K562 (cell line): ENCODE measurements at regions not wholly inside any gene's neighbourhood (a gene's known extent, or its start where the extent isn't known, plus 50 kb on each side); places are given as distances from the start of the nearest gene placed in this dataset.

Experiments
- ATAC-seq: fragments of 200-7000 bp; cut with Tn5 transposase; 3 replicates; pipeline ENCODE4 v1.9.1; 2020; ENCODE audit warnings: moderate library complexity
- BruUV-seq: library from RNA; stranded (reverse); fragments of 400-500 nt; replicated peaks from 2 replicates; lab custom pipeline; 2021; lab: Mats Ljungman, UMichigan
- CTCF ChIA-PET: fragments of 300-600 bp; formaldehyde crosslinking; extraction: SDS; loops from one replicate; lab custom pipeline; 2021; ENCODE audit warnings: low intra/inter-chr PET ratio; lab: Yijun Ruan, JAX
- POLR2A ChIA-PET: fragments of 300-600, 350-650 bp; sonication (Branson Sonifier 250); formaldehyde crosslinking; extraction: SDS; loops from one replicate; lab custom pipeline; 2021; ENCODE audit warnings: antibody characterized with exemption, inconsistent platforms; lab: Yijun Ruan, JAX
- DNase-seq, 4 experiments: peaks; one replicate each; pipeline versions ENCODE4 v3.0.0 to v3.0.0-alpha.2; 2011 to 2018; ENCODE audit warnings: low spot score in 3 of 4, mixed read lengths in 3 of 4; ENCODE audit errors: extremely low read depth in 1 of 4
- FAIRE-seq: peaks from 2 replicates; lab custom pipeline; 2011; peaks lifted over from hg19 to GRCh38; lab: Jason Lieb, UNC
- H2AFZ ChIP-seq: 2 replicates; pipeline ENCODE4 v1.6.0; 2011; ENCODE audit warnings: low read depth, low read length, control low read depth, inconsistent platforms
- H3K27ac ChIP-seq: fragments of 200-600 bp; 3 replicates; pipeline ENCODE4 v1.8.0; 2011; ENCODE audit warnings: low read depth, mild to moderate bottlenecking, control low read depth, inconsistent platforms, low read length, moderate library complexity, mixed read lengths; ENCODE audit errors: extremely low read depth
- H3K27me3 ChIP-seq, 2 experiments: fragments of 300-600 bp in 1 of 2; 2 replicates in 1 of 2; 3 replicates in 1 of 2; pipeline versions ENCODE4 v1.6.0 to v1.8.0; 2011; ENCODE audit warnings: inconsistent platforms in 2 of 2, low read length in 2 of 2, mild to moderate bottlenecking in 1 of 2, mixed read lengths in 1 of 2, moderate library complexity in 1 of 2; ENCODE audit not compliant: control insufficient read depth in 2 of 2, insufficient read depth in 2 of 2
- H3K36me3 ChIP-seq: fragments of 300-600 bp; 3 replicates; pipeline ENCODE4 v1.8.0; 2011; ENCODE audit warnings: mild to moderate bottlenecking, low read length, inconsistent platforms; ENCODE audit not compliant: control insufficient read depth, insufficient read depth
- H3K4me1 ChIP-seq, 2 experiments: fragments of 200-600 bp in 1 of 2; replicated peaks in 1 of 2; 2 replicates in 1 of 2; 3 replicates in 1 of 2; pipeline versions ENCODE4 v1.5.1 to v1.8.0; 2011; ENCODE audit warnings: inconsistent platforms in 2 of 2, low read length in 2 of 2, mild to moderate bottlenecking in 1 of 2, mixed read lengths in 1 of 2, moderate library complexity in 1 of 2; ENCODE audit not compliant: control insufficient read depth in 2 of 2, insufficient read depth in 2 of 2
- H3K4me2 ChIP-seq: 2 replicates; pipeline ENCODE4 v1.6.1; 2011; ENCODE audit warnings: low read length, control low read depth, inconsistent platforms, mixed read lengths; ENCODE audit not compliant: insufficient read depth
- H3K4me3 ChIP-seq: fragments of 200-600 bp; sonication (generic), shearing (Covaris generic); 2 replicates; pipeline ENCODE4 v1.5.1; 2016; ENCODE audit warnings: control low read depth, inconsistent platforms
- H3K79me2 ChIP-seq: fragments of 200-600 bp; 3 replicates; pipeline ENCODE4 v1.8.0; 2011; ENCODE audit warnings: low read length, inconsistent platforms; ENCODE audit not compliant: control insufficient read depth, insufficient read depth
- H3K9ac ChIP-seq, 2 experiments: 2 replicates each; pipeline versions ENCODE4 v1.6.0 to v1.6.1; 2011; ENCODE audit warnings: low read depth in 2 of 2, low read length in 2 of 2, control low read depth in 1 of 2, inconsistent platforms in 1 of 2, mild to moderate bottlenecking in 1 of 2, mixed read lengths in 1 of 2; ENCODE audit not compliant: insufficient read depth in 1 of 2
- H3K9me1 ChIP-seq: one replicate; pipeline ENCODE4 v1.6.0; 2011; ENCODE audit warnings: inconsistent platforms, mild to moderate bottlenecking, low read length, moderate library complexity; ENCODE audit not compliant: control insufficient read depth, insufficient read depth
- H3K9me3 ChIP-seq: replicated peaks from 2 replicates; pipeline ENCODE4 v1.5.1; 2011; ENCODE audit warnings: low read depth, low read length, inconsistent platforms; ENCODE audit not compliant: control insufficient read depth, insufficient read depth
- H4K20me1 ChIP-seq: replicated peaks from 2 replicates; pipeline ENCODE4 v1.6.1; 2011; ENCODE audit warnings: low read length, inconsistent platforms, mixed read lengths; ENCODE audit not compliant: control insufficient read depth, insufficient read depth
- CBX2 ChIP-seq: fragments of 200-600 bp; sonication (generic); IDR thresholded peaks from one replicate; pipeline ENCODE4 v1.6.1; 2012; ENCODE audit warnings: mild to moderate bottlenecking, low read length, inconsistent platforms; ENCODE audit not compliant: insufficient read depth, poor library complexity, severe bottlenecking
- CHD2 ChIP-seq: IDR thresholded peaks from 2 replicates; pipeline ENCODE4 v1.6.1; 2011; ENCODE audit warnings: low read depth, low read length
- CTBP1 ChIP-seq: fragments of 450-650 bp; IDR thresholded peaks from 2 replicates; pipeline ENCODE4 v1.6.1; 2016; ENCODE audit warnings: borderline replicate concordance
- NFE2 ChIP-seq: IDR thresholded peaks from 2 replicates; pipeline ENCODE4 v1.6.1; 2014; ENCODE audit warnings: antibody characterized with exemption, low read depth
- ZNF324 ChIP-seq: fragments of 250-450 bp; sonication (Bioruptor Pico); IDR thresholded peaks from 2 replicates; pipeline ENCODE4 v1.4.0; 2020; ENCODE audit warnings: mild to moderate bottlenecking
- ZNF79 ChIP-seq: fragments of 250-450 bp; sonication (Bioruptor Pico); IDR thresholded peaks from 2 replicates; pipeline ENCODE4 v1.4.0; 2020; ENCODE audit warnings: low read depth, mild to moderate bottlenecking, moderate library complexity
- WGBS: fragments of 100-300 bp; shearing (Covaris generic); methylation state at CpG from one replicate; pipeline ENCODE4 v1.1.6; 2016; ENCODE audit warnings: low coverage, mixed read lengths; ENCODE audit not compliant: insufficient coverage; ENCODE audit errors: missing lambda C conversion rate; 5-methylcytosine and 5-hydroxymethylcytosine counted together
- in situ Hi-C: fragments of 300-500 bp; cut with MboI; formaldehyde crosslinking; loops from 4 replicates; pipeline ENCODE4 v1.15.0; 2018; ENCODE audit warnings: inconsistent platforms, mixed read lengths
- intact Hi-C: fragments of 100-400 bp; cut with micrococcal nuclease; formaldehyde crosslinking; loops from 2 replicates; pipeline ENCODE4 v1.14.2; 2022
- TF ChIP-seq, protein P1 (sequence below), 2 experiments: IDR thresholded peaks in 1 of 2; conservative IDR thresholded peaks in 1 of 2; 2 replicates each; pipeline ENCODE4 v1.6.1; 2016; ENCODE audit warnings: low read depth in 2 of 2, mild to moderate bottlenecking in 1 of 2, missing compliant biosample characterization in 1 of 2, missing genetic modification characterization in 1 of 2, moderate library complexity in 1 of 2

DNA sequence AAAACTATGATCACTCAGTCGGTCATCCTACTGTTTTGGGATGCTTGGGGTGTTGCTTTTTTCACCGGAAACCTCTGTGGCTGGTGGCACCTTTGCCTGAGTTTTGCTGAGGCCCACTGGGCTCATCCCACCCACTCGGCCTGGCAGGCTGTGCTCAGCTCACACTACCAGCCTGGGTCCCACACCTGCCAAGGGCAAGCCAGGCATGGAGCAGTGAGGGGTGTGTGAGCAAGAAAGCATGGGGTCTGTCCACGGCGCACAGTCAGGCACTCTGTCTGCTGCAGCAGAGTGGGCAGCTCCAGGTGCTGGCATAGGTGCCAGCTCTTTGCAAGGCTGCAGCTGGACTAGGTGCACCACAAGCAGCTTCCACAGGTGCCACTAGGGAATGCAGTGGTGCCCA lies 91.7 kb downstream of the TBXT start:
- Histone ChIP-seq H3K9me1 (no peaks in the 10 kb centered on the region), H3K4me3 (no peak overlapping the region), H4K20me1 (no peaks in the 10 kb centered on the region), H3K9me3 (no peaks in the 10 kb centered on the region), H3K27me3 (peaks cover 0 to 5% of the 10 kb centered on the region in 2 experiments; a peak in 1 of 5 replicates), H3K4me2 (no peak overlapping the region), H3K79me2 (no peaks in the 10 kb centered on the region), H2AFZ (no peak overlapping the region), H3K4me1 (0 out of 5 replicates have a peak, but pooled peaks cover 0 to 3% of the 10 kb centered on the region in 2 experiments), H3K27ac (no peak overlapping the region), H3K36me3 (no peaks in the 10 kb centered on the region), H3K9ac (no peak overlapping the region)
- no peak for DNase-seq
- no peak for FAIRE-seq
- ChIA-PET CTCF (no interaction called here), POLR2A (interaction anchor here (0.5 kb wide), 1 partner anchor 102 kb away, joined by 3 read pairs; no protein-coding TSS in a partner anchor)
- TF ChIP-seq CBX2 (no peak), ZNF79 (CRISPR knock-in tag) (no peak), ZNF324 (CRISPR knock-in tag) (no peak), NFE2 (no peak), CHD2 (no peak), CTBP1 (no peak)
- TF ChIP-seq, protein P1, sequence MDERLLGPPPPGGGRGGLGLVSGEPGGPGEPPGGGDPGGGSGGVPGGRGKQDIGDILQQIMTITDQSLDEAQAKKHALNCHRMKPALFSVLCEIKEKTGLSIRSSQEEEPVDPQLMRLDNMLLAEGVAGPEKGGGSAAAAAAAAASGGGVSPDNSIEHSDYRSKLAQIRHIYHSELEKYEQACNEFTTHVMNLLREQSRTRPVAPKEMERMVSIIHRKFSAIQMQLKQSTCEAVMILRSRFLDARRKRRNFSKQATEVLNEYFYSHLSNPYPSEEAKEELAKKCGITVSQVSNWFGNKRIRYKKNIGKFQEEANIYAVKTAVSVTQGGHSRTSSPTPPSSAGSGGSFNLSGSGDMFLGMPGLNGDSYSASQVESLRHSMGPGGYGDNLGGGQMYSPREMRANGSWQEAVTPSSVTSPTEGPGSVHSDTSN (CRISPR knock-in tag; IDR thresholded peaks at IDR 0.05; ENCODE audit: low read depth), result no peak
- TF ChIP-seq, protein P1 (tag; conservative IDR thresholded peaks at IDR 0.05; ENCODE audit: low read depth), result no peak
- BruUV-seq, result no TSS peak
- WGBS, result 0% methylated on average over 5 of the region's 5 CpGs
- no peak for ATAC-seq
- in situ Hi-C loops (no loop called here), intact Hi-C loops (no loop called here)
